HFF-Myc (cell line): ENCODE measurements at regions not wholly inside any gene's neighbourhood (a gene's known extent, or its start where the extent isn't known, plus 50 kb on each side); places are given as distances from the start of the nearest gene placed in this dataset.

Experiments
- DNase-seq: peaks from one replicate; pipeline ENCODE4 v3.0.0-alpha.2; 2011; ENCODE audit warnings: low read depth; ENCODE audit errors: extremely low read depth
- H3K4me3 ChIP-seq: replicated peaks from 2 replicates; pipeline ENCODE4 v1.5.1; 2011; ENCODE audit warnings: low read depth, mild to moderate bottlenecking, control low read depth, low read length
- CTCF ChIP-seq: IDR thresholded peaks from 2 replicates; pipeline ENCODE4 v1.5.1; 2012; ENCODE audit warnings: mild to moderate bottlenecking, low read depth, low read length, control low read depth; ENCODE audit errors: missing control alignments

- no peak overlapping the region for H3K4me3 ChIP-seq
- DNase-seq = no peak
- TF ChIP-seq CTCF = no peak
Observed at GRCh38 chr6:144549837-144550747, 265.0 kb downstream of the UTRN start.

GRCh38 chr6:144551339-144551738 lies 266.2 kb downstream of the UTRN start:
- TF ChIP-seq CTCF = no peak
- DNase-seq = no peak
- no peak overlapping the region for H3K4me3 ChIP-seq

GRCh38 chr6:144555066-144555465 lies 269.9 kb downstream of the UTRN start:
- H3K4me3 ChIP-seq = no peak overlapping the region
- no peak for TF ChIP-seq CTCF
- no peak for DNase-seq

GRCh38 chr6:144559865-144560593 lies 274.9 kb downstream of the UTRN start:
- DNase-seq = no peak
- H3K4me3 ChIP-seq = no peak overlapping the region
- no peak for TF ChIP-seq CTCF

GRCh38 chr6:144561455-144562043 lies 276.4 kb downstream of the UTRN start:
- TF ChIP-seq CTCF = no peak
- no peak overlapping the region for H3K4me3 ChIP-seq
- no peak for DNase-seq

GRCh38 chr6:144564202-144564601 lies 279.1 kb downstream of the UTRN start:
- DNase-seq = no peak
- no peak for TF ChIP-seq CTCF
- no peak overlapping the region for H3K4me3 ChIP-seq
